Osteoblast (primary cell): ENCODE measurements at regions not wholly inside any gene's neighbourhood (a gene's known extent, or its start where the extent isn't known, plus 50 kb on each side); places are given as distances from the start of the nearest gene placed in this dataset.

Source experiments
- DNase-seq: peaks from one replicate; pipeline ENCODE4 v3.0.0; 2011; ENCODE audit warnings: low spot score, mixed read lengths; ENCODE audit not compliant: insufficient read length; ENCODE audit errors: missing footprints
- H2AFZ ChIP-seq: 2 replicates; pipeline ENCODE4 v1.6.0; 2011; ENCODE audit warnings: mild to moderate bottlenecking, low read length
- H3K27ac ChIP-seq: 2 replicates; pipeline ENCODE4 v1.5.1; 2011; ENCODE audit warnings: mild to moderate bottlenecking, low read depth, low read length, moderate library complexity
- H3K27me3 ChIP-seq: 2 replicates; pipeline ENCODE4 v1.6.0; 2012; ENCODE audit warnings: mild to moderate bottlenecking, control low read depth, inconsistent platforms, low read length, moderate library complexity; ENCODE audit not compliant: insufficient read depth
- H3K36me3 ChIP-seq: 2 replicates; pipeline ENCODE4 v1.5.1; 2011; ENCODE audit warnings: mild to moderate bottlenecking, low read length, control low read depth, moderate library complexity; ENCODE audit not compliant: insufficient read depth
- H3K4me1 ChIP-seq: 2 replicates; pipeline ENCODE4 v1.5.1; 2011; ENCODE audit warnings: mild to moderate bottlenecking, low read length, control low read depth, moderate library complexity; ENCODE audit not compliant: insufficient read depth
- H3K4me2 ChIP-seq: 2 replicates; pipeline ENCODE4 v1.6.0; 2011; ENCODE audit warnings: mild to moderate bottlenecking, low read length; ENCODE audit not compliant: insufficient read depth
- H3K4me3 ChIP-seq: fragments of 200-600 bp; sonication (generic); 3 replicates; pipeline ENCODE4 v1.5.1; 2012; ENCODE audit warnings: mild to moderate bottlenecking, low read length, inconsistent platforms; ENCODE audit not compliant: insufficient read depth
- H3K79me2 ChIP-seq: 2 replicates; pipeline ENCODE4 v1.6.0; 2012; ENCODE audit warnings: mild to moderate bottlenecking, low read length, control low read depth, inconsistent platforms; ENCODE audit not compliant: insufficient read depth
- H3K9me3 ChIP-seq: 2 replicates; pipeline ENCODE4 v1.5.1; 2011; ENCODE audit warnings: low read depth, low read length, control low read depth
- H4K20me1 ChIP-seq: 2 replicates; pipeline ENCODE4 v1.6.0; 2012; ENCODE audit warnings: mild to moderate bottlenecking, low read length, control low read depth; ENCODE audit not compliant: insufficient read depth
- CTCF ChIP-seq: IDR thresholded peaks from 2 replicates; pipeline ENCODE4 v1.5.1; 2011; ENCODE audit warnings: mild to moderate bottlenecking, low read depth, low read length, moderate library complexity; ENCODE audit errors: extremely low read depth

DNA sequence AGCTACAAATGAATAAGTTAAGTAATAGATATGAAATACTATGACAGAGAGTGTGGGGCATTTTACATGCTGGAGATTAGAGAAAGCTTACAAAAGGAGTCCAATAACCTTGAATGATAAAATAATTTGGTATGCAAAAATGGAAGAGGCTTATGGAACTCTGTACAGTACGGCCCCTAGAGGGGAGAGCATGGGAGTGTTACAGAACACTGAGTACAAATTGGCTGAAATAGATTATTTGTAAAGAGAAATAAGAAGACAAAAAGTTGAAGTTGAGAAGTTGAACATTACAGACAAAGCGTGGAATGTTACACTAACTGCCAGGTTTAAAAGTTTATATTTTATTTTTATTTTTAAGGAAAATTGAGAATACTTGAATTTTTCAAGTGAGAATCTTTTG lies 192.1 kb upstream of the DOK6 start:
- Histone ChIP-seq H3K27ac (no peak overlapping the region), H3K4me1 (no peaks in the 10 kb centered on the region), H3K27me3 (no peaks in the 10 kb centered on the region), H3K79me2 (no peaks in the 10 kb centered on the region), H2AFZ (no peak overlapping the region), H3K4me3 (no peak overlapping the region), H3K36me3 (no peaks in the 10 kb centered on the region), H3K9me3 (no peaks in the 10 kb centered on the region), H3K4me2 (no peak overlapping the region), H4K20me1 (no peaks in the 10 kb centered on the region)
- no peak for TF ChIP-seq CTCF
- no peak for DNase-seq

DNA sequence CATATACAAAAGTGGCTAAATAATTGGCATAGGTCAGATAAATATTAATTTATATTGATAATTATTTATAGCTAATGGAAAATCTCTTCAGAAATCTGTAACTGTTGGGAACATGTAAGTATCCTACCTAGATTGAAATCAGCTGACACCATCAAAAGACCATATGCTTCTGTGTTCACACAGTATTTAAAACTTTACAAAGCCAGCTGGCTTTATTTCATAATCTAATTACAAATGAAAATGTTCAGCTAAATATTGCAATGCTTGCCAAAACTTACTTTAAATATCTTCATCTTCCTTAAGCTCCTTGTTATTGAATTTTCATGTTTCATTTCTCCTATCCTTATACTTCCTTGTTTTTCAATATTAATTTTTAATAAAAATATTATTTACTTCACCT lies 190.9 kb upstream of the DOK6 start:
- no peaks in the 10 kb centered on the region for H3K4me1 ChIP-seq
- no peak overlapping the region for H3K4me2 ChIP-seq
- H4K20me1 ChIP-seq: no peaks in the 10 kb centered on the region
- H2AFZ ChIP-seq: no peak overlapping the region
- no peak for DNase-seq
- H3K79me2 ChIP-seq: no peaks in the 10 kb centered on the region
- H3K27ac ChIP-seq: no peak overlapping the region
- no peak for TF ChIP-seq CTCF
- H3K36me3 ChIP-seq: no peaks in the 10 kb centered on the region
- no peaks in the 10 kb centered on the region for H3K27me3 ChIP-seq
- no peak overlapping the region for H3K4me3 ChIP-seq
- no peaks in the 10 kb centered on the region for H3K9me3 ChIP-seq

- DNase-seq: no peak
- H2AFZ ChIP-seq: no peak overlapping the region
- H3K27me3 ChIP-seq: no peaks in the 10 kb centered on the region
- H3K79me2 ChIP-seq: no peaks in the 10 kb centered on the region
- H4K20me1 ChIP-seq: no peaks in the 10 kb centered on the region
- no peak overlapping the region for H3K27ac ChIP-seq
- H3K4me1 ChIP-seq: no peaks in the 10 kb centered on the region
- no peaks in the 10 kb centered on the region for H3K9me3 ChIP-seq
- TF ChIP-seq CTCF: no peak
- no peak overlapping the region for H3K4me3 ChIP-seq
- no peak overlapping the region for H3K4me2 ChIP-seq
- no peaks in the 10 kb centered on the region for H3K36me3 ChIP-seq
These were observed 186.8 kb upstream of the DOK6 start for GRCh38 chr18:69213842-69214241.

GRCh38 chr18:69215161-69215560 lies 185.5 kb upstream of the DOK6 start:
- H3K27ac ChIP-seq: no peak overlapping the region
- H2AFZ ChIP-seq: no peak overlapping the region
- H3K9me3 ChIP-seq: no peaks in the 10 kb centered on the region
- H3K79me2 ChIP-seq: no peaks in the 10 kb centered on the region
- no peaks in the 10 kb centered on the region for H4K20me1 ChIP-seq
- no peak overlapping the region for H3K4me2 ChIP-seq
- DNase-seq: no peak
- no peak overlapping the region for H3K4me3 ChIP-seq
- H3K36me3 ChIP-seq: no peaks in the 10 kb centered on the region
- no peaks in the 10 kb centered on the region for H3K4me1 ChIP-seq
- TF ChIP-seq CTCF: no peak
- H3K27me3 ChIP-seq: no peaks in the 10 kb centered on the region
